Endothelial cell of umbilical vein (primary cell): ENCODE measurements at regions not wholly inside any gene's neighbourhood (a gene's known extent, or its start where the extent isn't known, plus 50 kb on each side); places are given as distances from the start of the nearest gene placed in this dataset.

Experiments used
- BruUV-seq: library from RNA; stranded (reverse); fragments of 400-500 nt; replicated peaks from 2 replicates; lab custom pipeline; 2021; lab: Mats Ljungman, UMichigan
- CTCF ChIA-PET: fragments of 300-600, 350-600 bp; sonication (Branson Sonifier 250); formaldehyde crosslinking; loops from one replicate; lab custom pipeline; 2021; ENCODE audit warnings: antibody characterized with exemption, inconsistent platforms; lab: Charles Lee
- POLR2A ChIA-PET: fragments of 300-600, 350-600 bp; sonication (Branson Sonifier 250); formaldehyde crosslinking; loops from one replicate; lab custom pipeline; 2021; ENCODE audit warnings: antibody characterized with exemption, inconsistent platforms; lab: Charles Lee
- DNase-seq: peaks from one replicate; pipeline ENCODE4 v3.0.0-alpha.2; 2011; ENCODE audit warnings: low read depth, low spot score
- FAIRE-seq: peaks from 2 replicates; lab custom pipeline; 2011; peaks lifted over from hg19 to GRCh38; lab: Jason Lieb, UNC
- H2AFZ ChIP-seq: 2 replicates; pipeline ENCODE4 v1.6.0; 2012; ENCODE audit warnings: low read depth, low read length, control low read depth, inconsistent platforms
- H3K27ac ChIP-seq: 2 replicates; pipeline ENCODE4 v1.5.1; 2011; ENCODE audit warnings: low read depth, mild to moderate bottlenecking, control low read depth, low read length, moderate library complexity; ENCODE audit not compliant: insufficient read depth
- H3K27me3 ChIP-seq, 2 experiments: 2 replicates each; pipeline versions ENCODE4 v1.6.0 to v1.6.1; 2011; ENCODE audit warnings: low read length in 2 of 2, mixed read lengths in 1 of 2; ENCODE audit not compliant: control insufficient read depth in 2 of 2, insufficient read depth in 2 of 2
- H3K36me3 ChIP-seq, 2 experiments: 2 replicates in 1 of 2; 3 replicates in 1 of 2; pipeline ENCODE4 v1.5.1; 2011; ENCODE audit warnings: low read length in 2 of 2, mild to moderate bottlenecking in 1 of 2, moderate library complexity in 1 of 2; ENCODE audit not compliant: control insufficient read depth in 2 of 2, insufficient read depth in 2 of 2; ENCODE audit errors: extremely low read depth in 1 of 2
- H3K4me1 ChIP-seq: 3 replicates; pipeline ENCODE4 v1.5.1; 2011; ENCODE audit warnings: mild to moderate bottlenecking, low read length; ENCODE audit not compliant: control insufficient read depth, insufficient read depth; ENCODE audit errors: extremely low read depth
- H3K4me2 ChIP-seq: 2 replicates; pipeline ENCODE4 v1.6.1; 2011; ENCODE audit warnings: low read length, control low read depth, mixed read lengths; ENCODE audit not compliant: insufficient read depth
- H3K4me3 ChIP-seq, 3 experiments: fragments of 200-600 bp in 1 of 3; sonication (generic), shearing (Covaris generic) in 1 of 3; replicated peaks in 1 of 3; 2 replicates each; pipeline ENCODE4 v1.5.1; 2011 to 2016; ENCODE audit warnings: control low read depth in 3 of 3, low read length in 3 of 3, mild to moderate bottlenecking in 2 of 3, inconsistent platforms in 1 of 3, low read depth in 1 of 3, moderate library complexity in 1 of 3; ENCODE audit not compliant: insufficient read depth in 1 of 3
- H3K79me2 ChIP-seq: 2 replicates; pipeline ENCODE4 v1.6.0; 2012; ENCODE audit warnings: low read length, inconsistent platforms; ENCODE audit not compliant: control insufficient read depth, insufficient read depth
- H3K9ac ChIP-seq: replicated peaks from 2 replicates; pipeline ENCODE3; 2011; ENCODE audit warnings: low read length, control low read depth; ENCODE audit not compliant: insufficient read depth; ENCODE audit errors: extremely low read depth
- H3K9me1 ChIP-seq: replicated peaks from 3 replicates; pipeline ENCODE4 v1.6.0; 2011; ENCODE audit warnings: mild to moderate bottlenecking, low read length; ENCODE audit not compliant: control insufficient read depth, insufficient read depth; ENCODE audit errors: extremely low read depth
- H3K9me3 ChIP-seq: replicated peaks from 2 replicates; pipeline ENCODE4 v1.5.1; 2012; ENCODE audit warnings: low read length, inconsistent platforms; ENCODE audit not compliant: control insufficient read depth, insufficient read depth
- H4K20me1 ChIP-seq: replicated peaks from 2 replicates; pipeline ENCODE3; 2011; ENCODE audit warnings: mild to moderate bottlenecking, low read length; ENCODE audit not compliant: control insufficient read depth, insufficient read depth; ENCODE audit errors: extremely low read depth
- EZH2 ChIP-seq: IDR thresholded peaks from 2 replicates; pipeline ENCODE4 v1.6.1; 2012; ENCODE audit warnings: borderline replicate concordance, low read depth, mild to moderate bottlenecking, moderate library complexity, low read length, inconsistent platforms; ENCODE audit not compliant: severe bottlenecking
- FOS ChIP-seq: IDR thresholded peaks from 2 replicates; pipeline ENCODE4 v1.6.1; 2011; ENCODE audit warnings: mild to moderate bottlenecking, low read length, moderate library complexity, borderline replicate concordance; ENCODE audit not compliant: insufficient read depth
- GATA2 ChIP-seq: IDR thresholded peaks from 2 replicates; pipeline ENCODE4 v1.7.0; 2011; ENCODE audit warnings: low read depth, mild to moderate bottlenecking, moderate library complexity, mixed read lengths, low read length; ENCODE audit not compliant: insufficient read length, insufficient read depth
- JUN ChIP-seq: IDR thresholded peaks from 2 replicates; pipeline ENCODE4 v1.6.1; 2011; ENCODE audit warnings: borderline replicate concordance, low read depth; ENCODE audit not compliant: insufficient read length, insufficient read depth
- MYC ChIP-seq: IDR thresholded peaks from one replicate; pipeline ENCODE4 v1.6.1; 2011; ENCODE audit warnings: mild to moderate bottlenecking, low read depth, low read length
- POLR2A ChIP-seq: IDR thresholded peaks from 2 replicates; pipeline ENCODE4 v1.6.1; 2012; ENCODE audit warnings: low read depth, mild to moderate bottlenecking, control low read depth, low read length
- POLR2AphosphoS5 ChIP-seq: IDR thresholded peaks from 2 replicates; pipeline ENCODE4 v1.6.1; 2012; ENCODE audit warnings: low read depth, mild to moderate bottlenecking, control low read depth, low read length, moderate library complexity; ENCODE audit not compliant: insufficient read depth
- dilution Hi-C: fragments of 300-500 bp; cut with MboI; formaldehyde crosslinking; loops from one replicate; pipeline ENCODE4 v1.15.0; 2019; ENCODE audit warnings: low sequenced_read_pairs; ENCODE audit not compliant: extremely low pct_ligation_motif_present
- intact Hi-C: fragments of 100-400 bp; cut with micrococcal nuclease; formaldehyde crosslinking; loops from one replicate; pipeline ENCODE4 v1.10.0; 2022
- TF ChIP-seq, protein P1 (sequence below), 2 donors: IDR thresholded peaks; 1 replicate in 1 of 2; 2 replicates in 1 of 2; pipeline ENCODE4 v1.5.1; 2011; ENCODE audit warnings: low read length in 2 of 2, mild to moderate bottlenecking in 2 of 2, moderate library complexity in 2 of 2, control low read depth in 1 of 2, inconsistent platforms in 1 of 2, low read depth in 1 of 2; ENCODE audit not compliant: insufficient read depth in 1 of 2; ENCODE audit errors: extremely low read depth in 1 of 2
- TF ChIP-seq, protein P2 (sequence below): IDR thresholded peaks from 2 replicates; pipeline ENCODE4 v1.6.1; 2011; ENCODE audit not compliant: insufficient read depth, insufficient read length

DNA sequence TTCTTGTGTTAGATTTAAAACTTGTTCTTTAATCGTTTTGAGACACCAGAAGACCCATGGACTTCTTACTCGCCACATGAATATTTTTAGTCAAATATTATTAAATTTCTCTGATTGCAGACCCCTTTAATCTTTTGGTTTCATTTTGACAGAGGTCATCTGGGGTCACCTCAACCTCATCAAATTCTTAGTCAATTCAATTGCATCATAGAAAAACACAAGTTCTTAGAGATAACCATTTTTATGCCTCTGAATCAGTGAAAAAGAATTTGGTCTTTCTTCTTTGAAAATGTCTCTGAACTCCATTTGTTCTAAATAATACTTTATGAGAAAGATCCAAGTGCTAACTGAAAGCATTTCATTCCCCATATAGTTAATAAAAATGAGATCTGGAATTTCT lies 55.2 kb upstream of the CBLN4 start:
- DNase-seq (no peak), FAIRE-seq (no peak)
- intact Hi-C loops = no loop called here
- no peaks in the 10 kb centered on the region for H3K4me1 ChIP-seq
- dilution Hi-C loops = no loop called here
- no peak overlapping the region for H3K27ac ChIP-seq
- TF ChIP-seq JUN = no peak
- TF ChIP-seq, protein P1, sequence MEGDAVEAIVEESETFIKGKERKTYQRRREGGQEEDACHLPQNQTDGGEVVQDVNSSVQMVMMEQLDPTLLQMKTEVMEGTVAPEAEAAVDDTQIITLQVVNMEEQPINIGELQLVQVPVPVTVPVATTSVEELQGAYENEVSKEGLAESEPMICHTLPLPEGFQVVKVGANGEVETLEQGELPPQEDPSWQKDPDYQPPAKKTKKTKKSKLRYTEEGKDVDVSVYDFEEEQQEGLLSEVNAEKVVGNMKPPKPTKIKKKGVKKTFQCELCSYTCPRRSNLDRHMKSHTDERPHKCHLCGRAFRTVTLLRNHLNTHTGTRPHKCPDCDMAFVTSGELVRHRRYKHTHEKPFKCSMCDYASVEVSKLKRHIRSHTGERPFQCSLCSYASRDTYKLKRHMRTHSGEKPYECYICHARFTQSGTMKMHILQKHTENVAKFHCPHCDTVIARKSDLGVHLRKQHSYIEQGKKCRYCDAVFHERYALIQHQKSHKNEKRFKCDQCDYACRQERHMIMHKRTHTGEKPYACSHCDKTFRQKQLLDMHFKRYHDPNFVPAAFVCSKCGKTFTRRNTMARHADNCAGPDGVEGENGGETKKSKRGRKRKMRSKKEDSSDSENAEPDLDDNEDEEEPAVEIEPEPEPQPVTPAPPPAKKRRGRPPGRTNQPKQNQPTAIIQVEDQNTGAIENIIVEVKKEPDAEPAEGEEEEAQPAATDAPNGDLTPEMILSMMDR (IDR thresholded peaks at IDR 0.05; ENCODE audit: extremely low read depth in 1 of 2, insufficient read depth in 1 of 2, low read depth in 1 of 2, low read length in 2 of 2) = no peak
- no peak for TF ChIP-seq FOS
- TF ChIP-seq, protein P2, sequence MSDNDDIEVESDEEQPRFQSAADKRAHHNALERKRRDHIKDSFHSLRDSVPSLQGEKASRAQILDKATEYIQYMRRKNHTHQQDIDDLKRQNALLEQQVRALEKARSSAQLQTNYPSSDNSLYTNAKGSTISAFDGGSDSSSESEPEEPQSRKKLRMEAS = no peak
- TF ChIP-seq POLR2AphosphoS5 = no peak
- no peak for TF ChIP-seq GATA2
- no peak for TF ChIP-seq MYC
- no peak for TF ChIP-seq POLR2A
- TF ChIP-seq EZH2 = no peak
- peaks cover 6% of the 10 kb centered on the region for H3K9me3 ChIP-seq
- H3K27me3 ChIP-seq = no peaks in the 10 kb centered on the region
- ChIA-PET CTCF (no interaction called here), POLR2A (no interaction called here)
- no peaks in the 10 kb centered on the region for H4K20me1 ChIP-seq
- no peak overlapping the region for H3K4me3 ChIP-seq
- H3K36me3 ChIP-seq = no peaks in the 10 kb centered on the region
- BruUV-seq = no TSS peak
- H2AFZ ChIP-seq = no peak overlapping the region
- no peak overlapping the region for H3K4me2 ChIP-seq
- H3K79me2 ChIP-seq = no peaks in the 10 kb centered on the region
- H3K9ac ChIP-seq = no peak overlapping the region
- H3K9me1 ChIP-seq = no peaks in the 10 kb centered on the region
